ENCODE measurements at regions not wholly inside any gene's neighbourhood (a gene's known extent, or its start where the extent isn't known, plus 50 kb on each side); places are given as distances from the start of the nearest gene placed in this dataset.
"Not testable (repeated sequence)": the region's sequence is repeated elsewhere in the genome, so short reads cannot be mapped to it uniquely, and the experiment has no call there.

GRCh38 chrX:94041881-94042280 is 367.9 kb downstream of the FAM133A start:
- DNase-seq, result no peak

GRCh38 chrX:94045724-94046123 is 371.7 kb downstream of the FAM133A start:
- no peak for DNase-seq

DNA sequence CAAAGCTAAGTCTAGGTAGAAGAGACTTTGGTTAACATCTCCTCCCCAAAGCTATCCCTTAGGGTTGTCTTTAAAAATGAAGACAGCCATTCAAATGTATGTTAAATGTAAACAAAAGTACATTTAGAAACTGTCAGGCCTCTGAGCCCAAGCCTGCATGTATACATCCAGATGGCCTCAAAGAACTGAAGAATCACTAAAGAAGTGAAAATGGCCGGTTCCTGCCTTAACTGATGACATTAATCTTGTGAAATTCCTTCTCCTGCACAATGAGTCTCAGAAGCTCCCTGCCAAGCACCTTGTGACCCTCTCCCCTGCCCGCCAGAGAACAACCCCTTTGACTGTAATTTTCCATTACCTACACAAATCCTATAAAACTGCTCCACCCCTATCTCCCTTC is 377.9 kb downstream of the FAM133A start:
- DNase-seq, result no peak

GRCh38 chrX:94053575-94053974 is 379.6 kb downstream of the FAM133A start:
- no peak for DNase-seq

DNA sequence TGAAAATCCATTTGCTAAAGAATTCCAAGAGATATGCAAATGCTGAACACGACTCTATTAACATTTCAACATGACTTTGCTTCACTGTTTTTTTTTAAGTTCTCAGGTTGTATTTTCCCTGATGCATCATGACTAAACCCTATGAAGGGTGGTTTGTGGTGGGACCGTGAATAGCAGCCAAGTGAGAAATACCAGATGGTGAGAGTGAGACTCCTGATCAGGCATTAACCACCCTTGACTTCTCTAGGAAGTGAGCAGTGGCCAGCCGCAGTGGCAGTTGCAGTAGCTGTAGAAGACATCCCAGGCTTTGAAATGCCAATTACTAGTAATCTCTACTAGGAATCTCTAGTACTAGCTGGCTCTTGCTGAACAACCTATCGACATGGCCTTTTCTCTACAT is 383.4 kb downstream of the FAM133A start:
- no peak for DNase-seq

GRCh38 chrX:94058728-94059382 is 384.8 kb downstream of the FAM133A start:
- DNase-seq, result peak; percentile 9

DNA sequence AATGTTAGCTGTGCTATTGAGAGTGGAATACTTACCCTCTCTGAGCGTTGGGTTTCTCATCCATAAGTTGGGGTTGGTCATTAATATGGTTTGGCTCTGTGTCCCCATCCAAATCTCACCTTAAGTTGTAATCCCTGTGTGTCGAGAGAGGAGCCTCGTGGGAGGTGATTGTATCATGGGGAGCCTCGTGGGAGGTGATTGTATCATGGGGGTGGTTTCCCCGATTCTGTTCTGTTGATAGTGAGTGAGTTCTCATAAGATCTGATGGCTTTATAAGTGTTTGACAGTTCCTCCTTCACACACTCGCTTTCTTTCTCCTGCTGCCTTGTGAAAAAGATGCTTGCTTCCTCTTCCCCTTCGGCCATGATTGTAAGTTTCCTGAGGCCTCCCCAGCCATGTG is 391.1 kb downstream of the FAM133A start:
- no peak for DNase-seq

- no peak for DNase-seq
These were observed 415.1 kb downstream of the FAM133A start for GRCh38 chrX:94089149-94089548.

- DNase-seq, result no peak
These were observed 423.9 kb downstream of the FAM133A start for GRCh38 chrX:94097868-94098267.

- DNase-seq, result no peak
These were observed 434.0 kb downstream of the FAM133A start for GRCh38 chrX:94107981-94108380.

GRCh38 chrX:94114362-94114761 is 440.4 kb downstream of the FAM133A start:
- no peak for DNase-seq

- DNase-seq, result no peak
These were observed 447.8 kb downstream of the FAM133A start for GRCh38 chrX:94121799-94122198.

GRCh38 chrX:94123062-94123461 is 449.1 kb downstream of the FAM133A start:
- no peak for DNase-seq

- DNase-seq, result no peak
These were observed 489.0 kb downstream of the FAM133A start for GRCh38 chrX:94162971-94163370.

GRCh38 chrX:94178145-94178788 is 504.3 kb downstream of the FAM133A start:
- no peak for DNase-seq

GRCh38 chrX:94204524-94204923 is 530.5 kb downstream of the FAM133A start:
- no peak for DNase-seq

- no peak for DNase-seq
These were observed 542.7 kb downstream of the FAM133A start for GRCh38 chrX:94216738-94217137.

DNA sequence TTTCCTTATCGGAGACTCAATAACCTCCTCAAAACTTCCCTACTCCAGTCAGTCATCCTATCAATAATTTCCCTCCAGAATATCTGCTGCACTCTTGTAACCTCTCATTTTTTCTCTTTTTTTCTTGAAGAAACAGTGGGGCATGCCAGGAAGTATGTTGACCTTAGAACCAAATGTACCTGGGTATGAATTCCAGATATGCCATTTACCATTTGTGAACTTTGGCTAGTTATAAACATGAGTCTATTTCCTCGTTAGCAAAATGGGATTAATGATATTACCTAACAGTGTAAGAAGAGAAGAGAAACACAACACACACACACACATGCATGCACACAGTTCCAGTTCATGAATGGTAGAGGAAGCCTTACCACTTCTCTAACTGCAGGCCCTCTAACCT is 578.2 kb downstream of the FAM133A start:
- no peak for DNase-seq

DNA sequence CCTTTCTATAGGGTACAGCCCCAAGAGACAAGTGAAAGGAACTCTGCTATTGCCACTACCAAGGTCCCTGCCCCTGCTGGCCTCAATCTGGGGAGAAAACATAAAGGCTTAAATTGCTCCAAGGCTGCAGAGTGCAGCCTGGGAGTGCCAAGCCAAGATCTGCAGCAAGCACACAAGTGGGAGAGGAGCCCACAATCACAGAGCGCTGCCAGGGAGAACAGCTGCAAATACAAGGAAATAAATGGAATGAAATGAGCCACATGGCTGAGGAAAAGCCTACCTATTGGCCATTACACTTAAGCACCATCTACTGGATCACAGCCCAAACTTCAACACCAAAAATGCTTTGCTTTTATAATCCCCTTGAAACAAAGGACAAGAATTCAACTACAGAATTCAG is 582.4 kb downstream of the FAM133A start:
- no peak for DNase-seq

DNA sequence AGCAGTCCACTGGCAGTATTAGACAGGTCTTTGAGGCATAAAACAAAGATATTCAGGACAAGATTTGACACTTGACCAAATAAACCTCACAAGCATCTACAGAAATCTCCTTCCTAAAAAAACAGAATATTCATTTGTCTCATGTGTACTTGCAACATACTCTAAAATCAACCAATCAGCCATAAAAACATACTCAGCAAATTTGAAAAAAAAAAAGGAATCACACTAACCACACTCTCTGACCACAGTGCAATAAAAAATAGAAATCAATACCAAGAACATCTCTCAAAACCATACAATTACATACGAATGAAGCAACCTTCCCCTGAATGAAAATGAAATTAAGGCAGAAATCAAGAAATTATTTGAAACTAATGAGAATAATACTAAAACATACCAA is 591.3 kb downstream of the FAM133A start:
- no peak for DNase-seq

GRCh38 chrX:94288325-94288724 is 614.3 kb downstream of the FAM133A start:
- no peak for DNase-seq

GRCh38 chrX:94288972-94289371 is 615.0 kb downstream of the FAM133A start:
- no peak for DNase-seq

DNA sequence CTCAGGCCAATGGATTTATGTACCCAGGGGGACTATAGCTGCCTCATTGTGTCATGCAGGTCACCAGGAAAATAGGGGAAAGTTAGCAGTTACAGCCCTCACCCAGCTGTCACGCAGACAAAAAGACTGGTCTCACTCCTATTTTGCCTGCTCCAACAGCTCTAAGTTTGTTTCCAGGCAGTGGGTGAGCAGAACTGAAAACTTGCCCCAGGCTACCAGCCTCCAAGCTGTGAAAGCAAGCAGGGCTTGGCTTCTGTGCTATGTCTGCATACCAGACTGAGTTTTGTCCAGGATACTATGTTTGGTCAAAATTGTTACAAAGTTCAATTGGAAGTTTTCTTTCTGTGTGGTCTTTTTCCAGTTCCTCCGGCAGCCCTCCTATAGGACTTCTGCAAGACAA is 628.4 kb downstream of the FAM133A start:
- no peak for DNase-seq

GRCh38 chrX:94329182-94329581 is 655.2 kb downstream of the FAM133A start:
- DNase-seq, result no peak

GRCh38 chrX:94341730-94342129 is 667.7 kb downstream of the FAM133A start:
- not testable (repeated sequence) for DNase-seq

Measured in hematopoietic multipotent progenitor cell treated with erythropoietin and hydrocortisone succinate and interleukin-3 and kit ligand, for 8 days (in vitro differentiated cells).